ENCODE measurements at regions not wholly inside any gene's neighbourhood (a gene's known extent, or its start where the extent isn't known, plus 50 kb on each side); places are given as distances from the start of the nearest gene placed in this dataset.

DNA sequence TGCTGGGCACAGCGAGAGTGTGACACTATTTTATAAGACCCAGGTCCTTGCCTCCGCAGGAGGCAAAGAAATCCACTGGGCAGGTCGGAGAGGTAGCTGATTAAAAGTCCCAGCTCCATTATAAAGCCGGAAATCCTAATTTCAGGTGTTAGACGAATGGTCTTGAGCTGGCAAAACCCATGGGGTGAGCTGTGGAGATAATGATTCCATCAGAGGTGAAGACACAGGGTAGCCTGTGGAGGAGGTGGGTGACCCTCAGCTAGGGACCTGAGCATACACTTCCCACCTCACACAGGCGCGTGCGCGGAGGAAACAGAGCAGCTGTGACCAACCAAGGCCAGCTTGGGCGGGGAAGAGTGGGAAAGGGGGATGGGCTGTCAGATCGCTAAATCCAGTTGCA is 201.7 kb upstream of the CXCR4 start:
- TF ChIP-seq CTCF (IDR thresholded peaks at IDR 0.05; ENCODE audit: borderline replicate concordance, extremely low read depth, low read length, poor library complexity, severe bottlenecking): no peak
- no peak for TF ChIP-seq EZH2 (IDR thresholded peaks at IDR 0.05; ENCODE audit: borderline replicate concordance, low read depth, low read length, severe bottlenecking)

Data from DND-41 (cell line).